ENCODE measurements at regions not wholly inside any gene's neighbourhood (a gene's known extent, or its start where the extent isn't known, plus 50 kb on each side); places are given as distances from the start of the nearest gene placed in this dataset.

- CTCF ChIA-PET = no interaction called here
Observed at GRCh38 chr3:29067007-29067406, 213.9 kb upstream of the RBMS3 start.

GRCh38 chr3:29070959-29071634 lies 209.8 kb upstream of the RBMS3 start:
- no peak for DNase-seq (ENCODE audit: low read depth)
- Histone ChIP-seq H3K36me3 (ENCODE audit: control insufficient read depth, insufficient read depth, low read length) (no peaks in the 10 kb centered on the region), H3K27me3 (ENCODE audit: control insufficient read depth, insufficient read depth, low read length) (no peaks in the 10 kb centered on the region), H3K4me3 (ENCODE audit: low read depth, low read length) (no peak overlapping the region)
- TF ChIP-seq CTCF (IDR thresholded peaks at IDR 0.05; ENCODE audit: insufficient read depth, low read depth, low read length) = no peak
- ChIA-PET CTCF (no interaction called here), POLR2A (no interaction called here)

More at GRCh38 chr3:29067007-29067406, 213.9 kb upstream of the RBMS3 start:
- Histone ChIP-seq H3K27me3 (ENCODE audit: control insufficient read depth, insufficient read depth, low read length) (no peaks in the 10 kb centered on the region), H3K4me3 (ENCODE audit: low read depth, low read length) (no peak overlapping the region), H3K36me3 (ENCODE audit: control insufficient read depth, insufficient read depth, low read length) (no peaks in the 10 kb centered on the region)
- no peak for TF ChIP-seq CTCF (IDR thresholded peaks at IDR 0.05; ENCODE audit: insufficient read depth, low read depth, low read length)
- POLR2A ChIA-PET = no interaction called here
- DNase-seq (ENCODE audit: low read depth) = no peak

- no peaks in the 10 kb centered on the region for H3K36me3 ChIP-seq (ENCODE audit: control insufficient read depth, insufficient read depth, low read length)
- H3K4me3 ChIP-seq (ENCODE audit: low read depth, low read length) = no peak overlapping the region
- no peak for DNase-seq (ENCODE audit: low read depth)
- POLR2A ChIA-PET = interaction anchor here (0.7 kb wide), 1 partner anchor 1789 kb away, joined by 8 read pairs; no protein-coding TSS in a partner anchor
- CTCF ChIA-PET = no interaction called here
- no peaks in the 10 kb centered on the region for H3K27me3 ChIP-seq (ENCODE audit: control insufficient read depth, insufficient read depth, low read length)
- TF ChIP-seq CTCF (IDR thresholded peaks at IDR 0.05; ENCODE audit: insufficient read depth, low read depth, low read length) = no peak
Observed at GRCh38 chr3:29072611-29073010, 208.3 kb upstream of the RBMS3 start.

GRCh38 chr3:29077356-29077755 lies 203.5 kb upstream of the RBMS3 start:
- no peaks in the 10 kb centered on the region for H3K36me3 ChIP-seq (ENCODE audit: control insufficient read depth, insufficient read depth, low read length)
- ChIA-PET POLR2A (no interaction called here), CTCF (interaction anchor here (1.0 kb wide), 1 partner anchor 11 kb away, joined by 3 read pairs; no protein-coding TSS in a partner anchor)
- DNase-seq (ENCODE audit: low read depth) = no peak
- no peak overlapping the region for H3K4me3 ChIP-seq (ENCODE audit: low read depth, low read length)
- no peaks in the 10 kb centered on the region for H3K27me3 ChIP-seq (ENCODE audit: control insufficient read depth, insufficient read depth, low read length)
- no peak for TF ChIP-seq CTCF (IDR thresholded peaks at IDR 0.05; ENCODE audit: insufficient read depth, low read depth, low read length)

- TF ChIP-seq CTCF (IDR thresholded peaks at IDR 0.05; ENCODE audit: insufficient read depth, low read depth, low read length) = no peak
- H3K36me3 ChIP-seq (ENCODE audit: control insufficient read depth, insufficient read depth, low read length) = no peaks in the 10 kb centered on the region
- no peaks in the 10 kb centered on the region for H3K27me3 ChIP-seq (ENCODE audit: control insufficient read depth, insufficient read depth, low read length)
- DNase-seq (ENCODE audit: low read depth) = no peak
- ChIA-PET CTCF (no interaction called here), POLR2A (interaction anchor here (0.5 kb wide), 1 partner anchor 11 kb away, joined by 8 read pairs; no protein-coding TSS in a partner anchor)
- no peak overlapping the region for H3K4me3 ChIP-seq (ENCODE audit: low read depth, low read length)
Observed at GRCh38 chr3:29079358-29079757, 201.5 kb upstream of the RBMS3 start.

Measured in BJ (cell line).